HG03432 (cell line): ENCODE measurements at regions not wholly inside any gene's neighbourhood (a gene's known extent, or its start where the extent isn't known, plus 50 kb on each side); places are given as distances from the start of the nearest gene placed in this dataset.

Experiments
- ATAC-seq: cut with Tn5 transposase; IDR thresholded peaks from one replicate; pipeline ENCODE4 v1.9.1; 2021; ENCODE audit warnings: mild to moderate bottlenecking, moderate library complexity; ENCODE audit not compliant: unreplicated experiment

- no peak for ATAC-seq
Observed at GRCh38 chr13:103866048-103866447, 799.8 kb upstream of the SLC10A2 start.

- ATAC-seq, result no peak
Observed at GRCh38 chr13:103862525-103862924, 796.3 kb upstream of the SLC10A2 start.

- ATAC-seq, result peak; percentile 78
Observed at GRCh38 chr13:103859952-103860351, 793.7 kb upstream of the SLC10A2 start.

GRCh38 chr13:103852036-103852435 lies 785.8 kb upstream of the SLC10A2 start:
- ATAC-seq, result no peak

- no peak for ATAC-seq
Observed at GRCh38 chr13:103844471-103844870, 778.3 kb upstream of the SLC10A2 start.

GRCh38 chr13:103839460-103839859 lies 773.2 kb upstream of the SLC10A2 start:
- ATAC-seq, result no peak

- ATAC-seq, result no peak
Observed at GRCh38 chr13:103835052-103835451, 768.8 kb upstream of the SLC10A2 start.

GRCh38 chr13:103833294-103833852 lies 767.2 kb upstream of the SLC10A2 start:
- ATAC-seq, result no peak

GRCh38 chr13:103815619-103816018 lies 749.4 kb upstream of the SLC10A2 start:
- ATAC-seq, result no peak

GRCh38 chr13:103812971-103813370 lies 746.8 kb upstream of the SLC10A2 start:
- ATAC-seq, result no peak

- ATAC-seq, result no peak
Observed at GRCh38 chr13:103812558-103812957, 746.3 kb upstream of the SLC10A2 start.

GRCh38 chr13:103810026-103810425 lies 743.8 kb upstream of the SLC10A2 start:
- no peak for ATAC-seq

- ATAC-seq, result no peak
Observed at GRCh38 chr13:103805771-103806170, 739.6 kb upstream of the SLC10A2 start.

- no peak for ATAC-seq
Observed at GRCh38 chr13:103803349-103803748, 737.1 kb upstream of the SLC10A2 start.

GRCh38 chr13:103799028-103799427 lies 732.8 kb upstream of the SLC10A2 start:
- ATAC-seq, result no peak

- no peak for ATAC-seq
Observed at GRCh38 chr13:103795892-103796478, 729.8 kb upstream of the SLC10A2 start.

- no peak for ATAC-seq
Observed at GRCh38 chr13:103794526-103794925, 728.3 kb upstream of the SLC10A2 start.

GRCh38 chr13:103788061-103788652 lies 721.9 kb upstream of the SLC10A2 start:
- ATAC-seq, result no peak

- ATAC-seq, result no peak
Observed at GRCh38 chr13:103772576-103772975, 706.4 kb upstream of the SLC10A2 start.

GRCh38 chr13:103762523-103762922 lies 696.3 kb upstream of the SLC10A2 start:
- ATAC-seq, result no peak

GRCh38 chr13:103759361-103759760 lies 693.1 kb upstream of the SLC10A2 start:
- ATAC-seq, result no peak

GRCh38 chr13:103758222-103758621 lies 692.0 kb upstream of the SLC10A2 start:
- ATAC-seq, result no peak

GRCh38 chr13:103757361-103757760 lies 691.1 kb upstream of the SLC10A2 start:
- ATAC-seq, result no peak
